A204.1 (cell line): ENCODE measurements at regions not wholly inside any gene's neighbourhood (a gene's known extent, or its start where the extent isn't known, plus 50 kb on each side); places are given as distances from the start of the nearest gene placed in this dataset.
"Not testable (repeated sequence)": the region's sequence is repeated elsewhere in the genome, so short reads cannot be mapped to it uniquely, and the experiment has no call there.

Experiments
- FAIRE-seq: peaks from 2 replicates; lab custom pipeline; 2012; peaks lifted over from hg19 to GRCh38; lab: Jason Lieb, UNC

DNA sequence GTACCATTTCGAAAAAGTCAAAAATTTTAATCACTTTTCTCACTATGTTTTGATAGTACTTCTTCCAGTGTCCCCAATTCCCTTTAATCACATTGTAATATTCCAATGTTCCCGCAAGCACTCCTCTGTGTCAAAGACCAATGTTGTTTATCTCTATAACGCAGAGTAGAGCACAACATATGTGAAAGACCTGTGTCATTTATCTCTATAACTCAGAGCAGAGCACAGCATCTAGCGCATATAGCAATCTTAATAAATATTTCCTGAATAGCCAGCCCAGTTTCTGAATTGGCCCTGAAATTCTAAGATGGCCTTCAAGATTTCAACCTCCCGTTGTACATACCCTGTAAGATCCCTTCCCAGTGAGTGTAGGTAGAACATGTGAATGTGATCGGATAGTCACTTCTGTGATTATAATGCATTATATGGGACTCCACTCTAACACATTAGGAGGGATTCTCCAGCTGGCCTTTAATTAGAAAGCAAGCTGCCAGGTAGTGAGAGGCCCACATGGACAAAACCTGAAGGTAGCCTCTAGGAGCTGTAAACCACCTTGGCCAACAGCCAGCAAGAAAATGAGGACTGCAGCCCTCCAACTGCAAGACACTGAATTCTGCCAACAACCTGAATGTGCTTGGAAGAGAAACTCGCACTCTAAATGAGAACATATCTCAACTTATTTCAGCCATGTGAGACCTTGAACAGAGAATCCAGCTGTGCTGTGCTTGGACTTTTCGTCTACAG, 238.8 kb upstream of the SYT10 start:
- FAIRE-seq = no peak

DNA sequence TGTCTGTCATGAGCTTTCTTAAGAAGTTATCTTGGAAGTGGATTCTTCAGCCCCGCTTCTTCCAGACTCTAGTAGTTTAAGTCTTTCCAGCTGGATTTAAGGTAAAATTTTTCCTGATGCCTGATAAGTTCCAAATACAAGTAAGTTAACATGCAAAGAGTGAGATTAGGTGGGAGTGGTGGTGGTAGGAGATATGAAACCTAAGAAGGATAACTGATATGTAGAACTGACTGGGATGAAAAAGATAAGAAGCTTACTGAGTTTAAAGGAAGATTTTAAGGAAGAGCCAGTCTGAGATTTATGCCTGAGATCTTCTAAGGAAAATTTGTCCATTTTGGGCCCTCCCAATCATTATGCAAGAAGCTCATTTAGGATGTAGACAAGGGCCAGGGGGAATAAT, 250.9 kb upstream of the SYT10 start:
- no peak for FAIRE-seq

DNA sequence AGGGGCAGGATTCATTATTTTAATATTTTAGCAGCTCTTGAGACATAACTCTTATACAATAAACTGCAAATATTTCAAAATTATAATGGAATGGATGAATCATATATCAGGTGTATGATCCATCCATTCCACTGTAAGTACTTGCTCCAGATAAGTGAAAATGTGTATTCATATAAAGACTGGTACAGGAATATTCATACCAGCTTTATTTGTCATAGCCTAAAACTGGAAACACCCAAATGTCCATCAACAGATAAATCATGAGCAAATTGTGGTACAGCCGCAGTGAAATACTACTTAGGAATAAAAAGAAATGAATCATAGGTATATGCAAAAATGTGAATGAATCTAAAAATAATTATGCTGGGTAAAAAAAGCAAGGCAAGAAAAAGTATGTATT, 263.6 kb upstream of the SYT10 start:
- no peak for FAIRE-seq

DNA sequence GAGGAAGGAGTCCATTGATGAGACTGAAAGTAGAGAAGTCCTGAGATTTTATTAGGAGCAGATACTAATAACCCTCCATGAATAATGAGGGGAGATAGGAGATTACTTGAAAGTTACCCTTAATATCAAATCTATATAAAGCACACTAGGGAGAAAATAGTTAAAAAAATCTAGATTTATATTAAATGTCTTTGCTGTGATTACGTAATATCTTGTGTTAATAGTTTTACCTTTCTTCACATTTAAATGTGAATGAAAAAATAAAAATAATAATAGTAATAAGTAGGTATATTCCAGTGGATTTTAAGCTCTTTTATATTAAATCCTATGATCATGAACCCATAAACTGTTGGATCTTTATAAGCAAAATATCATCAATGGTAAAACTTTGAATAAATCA, 267.3 kb upstream of the SYT10 start:
- no peak for FAIRE-seq

DNA sequence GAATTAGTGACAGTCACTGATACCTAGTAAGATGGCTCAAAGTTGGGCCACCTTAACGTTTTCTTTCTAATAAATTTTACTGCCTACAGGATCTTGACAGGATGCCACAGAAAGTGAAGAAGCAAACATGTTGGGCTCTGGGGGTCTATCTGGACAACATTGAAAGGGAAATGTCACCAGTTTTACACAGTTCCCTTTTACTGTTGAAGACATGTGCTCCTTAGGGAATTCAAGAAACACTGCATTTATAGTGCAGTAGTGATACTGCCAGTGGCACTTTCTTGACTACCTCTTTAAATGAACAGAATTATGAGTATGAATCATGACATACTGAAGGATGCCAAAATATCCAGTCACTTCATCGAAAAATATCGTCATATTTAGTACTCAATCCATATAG, 269.3 kb upstream of the SYT10 start:
- no peak for FAIRE-seq

DNA sequence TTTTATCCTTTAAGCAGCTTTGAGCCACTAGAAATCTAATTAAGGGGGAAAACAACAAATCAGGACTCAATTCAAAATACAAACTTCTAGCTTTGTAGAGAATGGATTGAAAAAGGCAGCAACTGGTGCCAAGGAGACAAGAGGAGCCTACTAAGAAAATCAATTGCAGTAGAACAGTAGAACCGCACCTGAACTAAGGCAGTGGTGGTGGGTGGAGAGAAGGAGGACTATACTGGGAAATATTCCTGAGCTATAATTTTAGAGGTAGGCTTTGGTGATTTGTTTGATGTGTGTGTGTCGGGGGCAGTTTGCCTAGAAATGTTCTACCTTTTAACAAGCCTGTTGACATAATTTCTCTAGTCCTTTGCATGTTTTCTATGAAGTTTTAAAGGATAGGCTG, 270.9 kb upstream of the SYT10 start:
- FAIRE-seq = no peak

DNA sequence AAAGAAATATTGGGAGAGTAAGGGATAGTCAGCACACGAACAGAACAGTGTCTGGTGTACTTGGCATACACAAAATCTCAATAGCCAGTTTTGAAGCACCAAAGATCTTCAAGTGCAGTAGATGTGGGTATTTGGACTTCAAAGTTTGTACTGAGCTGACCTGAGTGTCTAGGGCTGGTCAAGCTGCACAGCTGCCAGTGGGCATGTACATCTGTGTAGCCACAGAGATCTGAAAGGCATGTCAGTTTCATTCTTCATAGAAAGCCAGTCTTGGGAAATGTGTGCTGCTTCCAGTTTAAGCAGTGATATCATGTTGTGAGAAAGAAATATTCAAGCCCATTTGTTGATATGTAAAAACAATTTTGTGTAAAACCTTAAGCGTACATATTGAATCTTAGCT, 279.0 kb upstream of the SYT10 start:
- FAIRE-seq = no peak

DNA sequence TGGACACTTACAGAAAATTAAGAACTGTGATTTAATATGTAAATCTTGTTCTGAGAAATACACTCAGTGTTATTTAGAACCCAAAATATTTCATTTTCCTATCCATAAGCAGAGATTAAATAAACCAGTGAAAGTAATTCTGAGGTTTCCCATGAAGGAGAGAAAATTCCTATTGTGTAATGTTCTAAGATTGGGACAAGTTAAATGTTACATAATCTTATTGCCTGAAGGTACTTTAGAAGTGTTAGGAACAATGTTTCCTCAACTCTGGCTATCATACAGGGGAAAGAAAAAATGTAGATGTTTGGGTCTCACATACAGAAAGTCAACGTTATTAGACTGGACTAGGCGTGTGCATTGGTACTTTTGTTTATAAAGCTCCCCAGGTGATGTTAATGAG, 281.9 kb upstream of the SYT10 start:
- no peak for FAIRE-seq

DNA sequence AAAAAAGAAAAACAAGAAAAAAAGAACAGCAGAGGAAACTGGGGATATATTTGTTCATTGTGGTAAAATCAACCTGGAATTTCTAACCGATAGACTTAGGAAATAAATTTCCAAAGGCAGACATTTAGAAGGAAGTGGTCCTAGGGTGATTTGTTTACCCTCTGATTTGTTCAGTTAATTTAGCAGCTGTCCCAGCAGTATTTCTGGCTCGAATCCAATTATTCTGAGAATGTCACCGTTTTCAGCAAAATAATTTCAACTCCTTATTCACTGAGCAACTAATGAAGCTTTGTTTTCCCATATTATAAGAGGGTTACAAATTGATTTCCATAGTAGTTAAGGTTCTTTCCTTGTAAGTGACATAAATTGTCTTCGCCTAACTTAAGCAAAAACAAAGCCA, 285.2 kb upstream of the SYT10 start:
- FAIRE-seq = no peak

DNA sequence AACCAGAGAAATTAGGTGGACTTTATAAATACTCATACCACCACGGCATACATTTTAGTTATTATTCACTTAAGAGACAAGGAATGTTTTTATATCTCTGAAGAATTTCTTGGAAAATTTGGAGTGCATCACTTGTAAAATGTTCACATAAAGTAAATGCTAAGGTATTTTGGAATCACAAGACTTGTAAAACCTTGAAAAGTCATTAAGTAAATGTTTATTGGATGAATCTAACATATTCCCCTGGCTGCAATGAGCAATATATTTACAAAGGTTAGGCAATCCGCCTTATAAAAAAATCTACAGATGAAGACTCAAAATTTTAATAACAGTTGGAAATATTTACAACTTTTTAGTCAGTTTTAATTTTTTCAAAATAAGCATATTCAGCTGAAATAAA, 287.4 kb upstream of the ALG10 start:
- FAIRE-seq = no peak

DNA sequence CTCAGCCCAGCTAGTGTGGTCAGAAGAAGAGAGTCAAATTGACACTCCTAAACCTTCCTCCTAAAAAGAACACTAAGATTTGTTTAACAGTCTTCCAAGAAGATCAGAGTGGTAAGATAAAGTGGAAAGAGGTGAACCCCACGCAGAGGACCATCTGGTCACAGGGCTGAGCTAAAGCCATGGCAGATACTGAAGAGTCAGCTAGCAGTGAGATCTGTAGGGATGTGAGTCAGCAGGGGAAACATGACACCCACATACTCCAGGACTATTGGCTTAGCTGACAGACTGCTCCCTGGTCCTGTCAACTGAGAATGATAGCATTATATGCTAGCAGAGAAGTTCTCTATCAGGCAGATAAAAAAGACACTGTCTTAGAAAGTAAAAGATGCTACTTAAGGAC, 269.4 kb upstream of the ALG10 start:
- FAIRE-seq = no peak

DNA sequence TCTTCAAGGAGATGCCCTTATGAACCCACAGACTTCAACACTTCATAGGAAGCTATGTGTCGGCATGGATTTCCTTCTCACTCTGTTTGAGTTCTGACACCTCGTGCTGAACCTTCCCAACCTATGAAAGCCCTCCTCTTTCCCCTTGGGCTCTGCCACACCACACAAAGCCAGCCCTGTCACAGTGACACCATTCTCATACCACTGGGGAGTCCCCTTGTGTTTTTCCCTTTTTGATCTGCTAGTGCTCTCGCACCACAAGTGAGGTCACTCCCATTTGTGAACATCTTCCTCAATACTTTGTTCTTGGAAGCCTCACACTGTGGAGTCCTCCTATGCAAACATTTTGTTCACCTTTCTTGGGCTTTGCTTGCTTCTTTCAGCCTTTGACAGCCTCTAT, 264.6 kb upstream of the ALG10 start:
- no peak for FAIRE-seq

DNA sequence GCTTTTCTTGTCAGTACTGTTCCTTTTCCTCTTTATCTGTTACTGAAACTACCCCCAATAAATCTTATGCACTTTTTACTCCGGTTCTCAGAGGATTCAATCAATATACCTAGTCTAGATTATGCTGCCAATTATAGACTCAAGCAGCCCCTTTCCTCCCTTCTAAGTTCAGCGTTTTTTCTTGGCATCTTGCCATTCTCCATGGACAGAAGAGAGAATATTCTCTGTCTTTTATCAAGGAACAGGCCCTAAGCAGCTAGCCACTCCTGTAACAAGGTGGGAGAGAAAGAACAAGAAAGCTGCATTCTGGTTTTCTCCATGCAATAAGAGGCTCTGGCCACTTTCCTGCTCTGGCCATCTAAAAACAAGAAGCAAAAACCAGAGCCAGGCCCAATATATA, 263.0 kb upstream of the ALG10 start:
- no peak for FAIRE-seq

DNA sequence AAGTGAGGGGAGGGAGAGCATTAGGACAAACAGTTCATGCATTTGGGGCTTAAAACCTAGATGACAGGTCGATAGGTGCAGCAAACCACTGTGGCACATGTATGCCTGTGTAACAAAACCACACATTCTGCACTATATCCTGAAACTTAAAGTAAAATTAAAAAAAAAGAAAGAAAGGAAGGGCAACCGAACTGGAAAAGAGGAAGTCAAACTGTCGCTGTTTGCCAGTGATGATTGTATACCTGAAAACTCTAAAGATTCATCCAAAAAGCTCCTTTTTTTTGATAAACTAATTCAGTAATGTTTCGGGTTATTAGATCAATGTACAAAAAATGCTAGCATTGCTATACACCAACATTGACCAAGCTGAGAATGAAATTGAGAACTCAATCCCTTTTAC, 259.0 kb upstream of the ALG10 start:
- FAIRE-seq = no peak

DNA sequence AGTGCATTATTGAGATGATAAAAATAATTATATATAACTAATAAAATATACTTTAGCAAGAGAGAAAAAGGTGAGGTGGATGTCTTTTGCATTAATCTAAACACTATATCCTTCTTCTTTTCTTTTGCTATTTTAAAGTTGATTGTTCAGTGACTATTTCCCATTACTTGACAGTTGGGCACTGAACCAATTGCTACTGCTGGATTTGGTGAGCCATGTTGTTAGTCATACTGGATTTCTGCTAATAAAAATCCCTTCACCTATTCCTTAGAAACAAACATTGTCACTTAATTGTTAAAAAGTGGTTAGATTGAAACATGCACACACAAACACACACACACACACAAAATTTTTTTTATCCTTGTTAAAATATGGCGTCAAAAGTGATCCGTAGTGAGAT, 251.6 kb upstream of the ALG10 start:
- FAIRE-seq = no peak

DNA sequence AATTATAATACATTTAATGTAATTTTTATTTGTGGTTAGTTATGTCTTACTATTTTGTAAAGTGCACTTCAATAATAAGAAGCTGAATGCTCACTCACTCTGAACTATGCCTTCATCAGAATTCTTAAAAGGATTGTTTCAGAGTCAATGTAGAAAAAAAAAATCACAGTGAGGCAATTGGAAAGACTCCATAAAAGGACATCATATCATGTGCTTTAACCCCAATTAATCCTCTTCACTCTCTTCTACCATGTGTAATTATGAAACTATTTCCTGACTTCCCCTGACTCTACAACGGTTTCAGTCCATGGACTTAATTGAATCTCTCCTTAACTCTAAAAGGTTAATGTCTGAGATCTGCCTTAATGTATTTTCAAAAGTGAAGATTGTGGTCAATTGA, 250.4 kb upstream of the ALG10 start:
- FAIRE-seq = no peak

DNA sequence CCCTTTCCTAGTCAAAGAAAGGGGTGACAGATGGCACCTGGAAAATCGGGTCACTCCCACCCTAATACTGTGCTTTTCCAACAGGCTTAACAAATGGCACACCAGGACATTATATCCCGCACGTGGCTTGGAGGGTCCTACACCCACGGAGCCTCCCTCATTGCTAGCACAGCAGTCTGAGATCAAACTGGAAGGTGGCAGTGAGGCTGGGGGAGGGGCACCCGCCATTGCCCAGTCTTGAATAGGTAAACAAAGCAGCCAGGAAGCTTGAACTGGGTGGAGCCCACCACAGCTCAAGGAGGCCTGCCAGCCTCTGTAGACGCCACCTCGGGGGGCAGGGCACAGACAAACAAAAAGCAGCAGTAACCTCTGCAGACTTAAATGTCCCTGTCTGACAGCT, 249.2 kb upstream of the ALG10 start:
- FAIRE-seq = not testable (repeated sequence)

DNA sequence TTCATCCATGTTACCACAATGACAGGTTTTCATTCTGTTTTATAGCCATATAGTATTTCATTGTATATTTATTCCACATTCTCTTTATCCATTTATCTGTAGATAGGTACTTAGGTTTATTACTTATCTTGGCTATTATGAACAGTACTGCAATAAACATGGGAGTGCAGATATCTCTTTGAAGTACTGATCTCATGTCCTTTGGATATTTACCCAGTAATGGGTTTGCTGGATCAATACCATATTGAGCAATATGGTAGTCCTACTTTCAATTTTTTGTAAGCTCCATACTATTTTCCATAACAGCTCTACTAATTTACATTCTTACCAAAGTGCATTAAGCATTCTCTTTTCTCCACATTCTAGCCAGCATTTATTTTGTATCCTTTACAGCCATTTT, 235.8 kb upstream of the ALG10 start:
- no peak for FAIRE-seq

DNA sequence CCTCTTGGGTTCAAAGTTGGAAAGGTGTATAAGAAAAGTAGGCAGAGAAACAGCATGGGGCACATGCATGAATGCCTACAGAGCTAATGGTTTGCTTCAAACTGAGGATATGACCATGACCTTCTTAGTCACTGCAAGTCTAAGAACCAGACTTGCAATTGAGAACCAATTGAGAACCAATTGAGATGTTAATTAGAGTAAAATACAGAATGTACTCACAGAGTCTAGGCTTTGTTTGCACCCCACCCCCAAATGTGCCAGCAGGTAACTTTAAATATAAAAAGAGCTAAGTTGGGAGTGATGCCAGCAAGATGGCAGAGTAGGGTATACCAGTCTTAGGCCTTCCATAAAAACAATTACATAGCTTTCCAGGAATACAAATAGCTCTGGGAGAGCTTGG, 227.3 kb upstream of the ALG10 start:
- no peak for FAIRE-seq

DNA sequence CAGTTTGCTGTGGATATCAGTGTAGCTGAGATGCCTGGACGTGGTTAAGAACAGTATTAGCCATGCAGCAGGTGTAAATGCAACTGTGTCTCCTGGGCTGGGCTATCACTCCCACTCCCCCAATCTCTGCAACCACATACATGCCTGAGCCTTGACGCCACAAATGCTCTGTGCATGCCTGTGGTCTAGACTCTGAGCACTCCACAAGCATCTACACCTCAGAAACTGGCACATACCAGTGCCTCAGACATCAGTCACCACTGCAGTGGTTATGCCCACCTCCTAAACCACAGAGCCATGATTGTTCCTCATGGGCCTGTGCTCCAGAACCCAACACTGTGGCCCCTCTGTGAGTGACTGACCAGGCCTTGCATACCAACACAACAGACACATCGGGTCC, 226.8 kb upstream of the ALG10 start:
- no peak for FAIRE-seq

DNA sequence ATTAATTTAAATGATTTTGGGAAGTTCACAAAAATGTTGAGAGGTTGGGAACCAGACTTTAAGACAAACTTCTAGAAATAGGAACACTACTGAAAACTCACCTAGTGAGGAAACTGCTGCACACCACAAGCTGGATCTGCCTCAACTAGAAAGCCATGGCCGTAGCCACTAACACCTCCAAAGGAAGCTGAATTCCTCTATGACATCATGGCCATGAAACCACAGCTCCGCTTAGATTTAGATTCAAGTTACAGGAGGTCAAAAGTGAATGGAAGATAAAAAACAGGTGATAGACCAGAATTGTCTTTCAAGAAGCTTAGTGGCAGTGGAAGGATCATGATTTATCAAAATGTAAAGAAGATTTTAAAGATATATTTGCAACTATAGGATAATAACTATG, 208.8 kb upstream of the ALG10 start:
- no peak for FAIRE-seq

DNA sequence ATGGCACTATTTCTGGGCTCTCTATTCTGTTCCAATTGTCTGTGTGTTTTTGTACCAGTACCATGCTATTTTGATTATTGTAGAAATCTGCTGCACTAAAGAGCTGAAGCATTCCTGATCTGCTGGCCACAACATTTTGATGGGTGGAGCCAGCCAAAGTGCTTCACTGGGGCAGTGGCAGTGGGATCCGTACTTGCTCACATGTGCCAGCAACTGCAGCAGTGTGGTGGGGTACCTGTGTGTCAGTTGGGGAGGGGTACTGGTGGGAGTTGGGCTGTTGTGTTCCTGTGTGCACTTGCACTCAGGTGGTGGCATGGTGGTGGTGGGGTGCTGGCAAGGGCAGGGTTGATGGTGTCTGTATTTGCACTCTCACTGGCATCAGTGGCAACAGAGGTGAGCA, 204.6 kb upstream of the ALG10 start:
- no peak for FAIRE-seq

DNA sequence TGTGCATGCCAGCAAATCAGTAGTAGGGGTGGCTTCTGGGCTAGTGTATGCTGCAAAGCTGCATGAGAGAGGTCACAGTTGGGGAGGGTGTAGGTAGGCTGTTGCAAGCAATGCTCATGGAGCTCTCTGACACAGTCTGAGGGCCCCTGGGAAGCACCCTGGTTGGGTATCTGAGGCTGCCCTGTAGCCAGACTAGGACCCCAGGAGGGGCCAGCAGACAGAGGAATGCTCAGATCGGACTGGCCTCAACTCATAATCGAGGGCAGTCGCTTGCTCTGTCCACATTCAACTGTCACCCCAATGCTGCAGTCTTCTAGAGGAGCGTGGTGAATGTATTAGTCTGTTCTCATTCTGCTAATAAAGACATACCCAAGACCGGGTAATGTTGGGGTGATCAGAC, 204.0 kb upstream of the ALG10 start:
- no peak for FAIRE-seq

DNA sequence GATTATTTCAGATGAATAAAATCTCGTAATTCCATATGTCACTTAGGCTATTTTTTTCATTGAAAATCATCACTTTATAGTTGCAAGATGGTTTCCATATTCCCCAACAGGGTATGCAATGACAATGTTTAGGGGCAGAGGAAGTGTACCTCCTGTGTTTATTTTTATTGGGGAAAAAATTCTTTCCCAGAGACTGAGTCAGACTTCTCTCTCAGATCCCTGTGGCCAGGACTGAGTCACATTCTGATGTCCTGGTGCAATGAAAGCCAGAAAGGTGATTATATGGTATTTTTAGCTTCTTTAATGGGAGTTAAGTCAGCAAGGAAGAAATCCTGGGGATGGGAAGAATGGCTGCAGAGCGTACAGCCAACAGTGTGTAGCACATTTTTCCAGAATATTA, 196.9 kb upstream of the ALG10 start:
- FAIRE-seq = no peak

DNA sequence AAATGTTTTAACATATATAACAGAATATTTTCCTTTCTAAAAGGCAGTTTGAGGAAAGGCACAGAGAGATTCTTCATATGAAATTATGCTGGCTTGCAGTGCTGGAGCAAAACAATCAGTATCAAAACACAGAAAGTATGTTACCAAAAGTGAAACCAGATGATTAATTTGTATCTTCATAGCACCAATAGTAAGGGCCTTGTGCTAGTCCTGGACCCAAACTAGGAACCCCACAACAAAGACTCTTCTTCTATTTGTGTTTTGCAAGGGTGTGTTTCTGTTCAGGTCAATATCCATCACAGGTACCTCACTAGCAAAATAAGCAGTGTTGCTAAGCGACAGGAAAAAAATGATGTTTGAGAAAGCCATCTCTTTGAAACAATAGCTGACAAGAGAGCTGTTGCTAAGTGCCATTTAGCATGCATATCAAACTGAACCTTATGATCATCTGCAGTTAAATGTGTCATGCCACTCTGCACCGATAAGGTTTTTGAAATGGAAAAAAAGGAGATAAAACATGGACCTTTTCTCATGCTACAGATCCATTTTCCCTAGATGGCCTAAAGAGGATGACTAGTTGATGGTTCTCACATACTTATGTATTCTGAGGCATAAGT, 196.2 kb upstream of the ALG10 start:
- no peak for FAIRE-seq
